ENCODE measurements at regions not wholly inside any gene's neighbourhood (a gene's known extent, or its start where the extent isn't known, plus 50 kb on each side); places are given as distances from the start of the nearest gene placed in this dataset.

GRCh38 chr3:153624310-153625030 is 462.4 kb downstream of the RAP2B start:
- Histone ChIP-seq H3K9me3 (ENCODE audit: control insufficient read depth in 3 of 3, low read length in 3 of 3) (no peaks in the 10 kb centered on the region), H3K27me3 (ENCODE audit: control insufficient read depth in 3 of 3, insufficient read depth in 3 of 3, low read length in 3 of 3) (no peaks in the 10 kb centered on the region), H3K36me3 (ENCODE audit: control insufficient read depth in 3 of 3, insufficient read depth in 3 of 3, low read length in 3 of 3) (no peaks in the 10 kb centered on the region), H3K9ac (ENCODE audit: low read depth in 1 of 3, low read length in 3 of 3) (no peak overlapping the region), H3K4me1 (ENCODE audit: control insufficient read depth in 3 of 3, insufficient read depth in 3 of 3, low read length in 3 of 3) (no peaks in the 10 kb centered on the region), H3K27ac (ENCODE audit: low read depth, low read length) (no peak overlapping the region), H3K4me3 (ENCODE audit: low read length in 3 of 3) (no peak overlapping the region)

DNA sequence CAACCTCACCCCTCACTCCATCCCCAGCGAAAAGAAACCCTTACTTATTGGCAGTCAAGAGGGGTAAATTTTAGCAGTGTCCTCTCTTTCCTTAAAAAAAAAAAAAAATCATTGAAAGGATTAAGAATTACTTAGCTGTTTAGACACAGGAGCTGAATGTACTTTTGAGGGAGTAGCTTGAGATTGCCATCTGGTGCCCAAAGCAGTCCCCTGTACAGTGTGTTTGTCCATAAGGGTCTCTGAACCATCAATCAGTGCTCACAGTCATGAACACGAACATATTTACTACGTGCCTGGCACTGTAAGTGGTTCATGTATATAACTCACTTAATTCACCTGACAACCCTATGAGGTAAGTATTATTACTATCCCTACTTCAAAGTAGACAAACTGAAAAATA is 463.5 kb downstream of the RAP2B start:
- H3K9me3 ChIP-seq (ENCODE audit: control insufficient read depth in 3 of 3, low read length in 3 of 3), result no peaks in the 10 kb centered on the region
- H3K27me3 ChIP-seq (ENCODE audit: control insufficient read depth in 3 of 3, insufficient read depth in 3 of 3, low read length in 3 of 3), result no peaks in the 10 kb centered on the region
- H3K9ac ChIP-seq (ENCODE audit: low read depth in 1 of 3, low read length in 3 of 3), result no peak overlapping the region
- no peaks in the 10 kb centered on the region for H3K4me1 ChIP-seq (ENCODE audit: control insufficient read depth in 3 of 3, insufficient read depth in 3 of 3, low read length in 3 of 3)
- no peak overlapping the region for H3K4me3 ChIP-seq (ENCODE audit: low read length in 3 of 3)
- no peaks in the 10 kb centered on the region for H3K36me3 ChIP-seq (ENCODE audit: control insufficient read depth in 3 of 3, insufficient read depth in 3 of 3, low read length in 3 of 3)
- no peak overlapping the region for H3K27ac ChIP-seq (ENCODE audit: low read depth, low read length)

DNA sequence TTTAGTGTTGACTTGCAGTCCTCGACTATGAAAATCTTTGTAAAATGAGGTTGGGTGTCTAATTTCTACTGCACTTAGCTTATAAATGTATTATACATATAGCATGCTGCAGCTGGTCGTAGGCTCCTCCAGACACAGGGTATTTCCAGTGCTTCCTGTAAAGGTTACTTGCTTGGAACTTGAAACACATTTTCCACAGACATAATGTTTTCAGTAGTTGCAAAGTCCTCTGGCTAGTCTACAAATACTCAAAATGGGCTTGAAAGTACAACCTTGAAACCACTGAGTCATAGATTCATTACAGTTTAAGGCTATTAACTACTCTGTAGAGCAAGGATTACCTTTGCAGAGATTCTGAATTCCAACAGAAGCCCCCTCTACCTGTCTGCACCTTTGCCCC is 464.1 kb downstream of the RAP2B start:
- H3K27ac ChIP-seq (ENCODE audit: low read depth, low read length), result no peak overlapping the region
- H3K9ac ChIP-seq (ENCODE audit: low read depth in 1 of 3, low read length in 3 of 3), result no peak overlapping the region
- H3K36me3 ChIP-seq (ENCODE audit: control insufficient read depth in 3 of 3, insufficient read depth in 3 of 3, low read length in 3 of 3), result no peaks in the 10 kb centered on the region
- H3K4me1 ChIP-seq (ENCODE audit: control insufficient read depth in 3 of 3, insufficient read depth in 3 of 3, low read length in 3 of 3), result no peaks in the 10 kb centered on the region
- H3K4me3 ChIP-seq (ENCODE audit: low read length in 3 of 3), result no peak overlapping the region
- no peaks in the 10 kb centered on the region for H3K27me3 ChIP-seq (ENCODE audit: control insufficient read depth in 3 of 3, insufficient read depth in 3 of 3, low read length in 3 of 3)
- H3K9me3 ChIP-seq (ENCODE audit: control insufficient read depth in 3 of 3, low read length in 3 of 3), result no peaks in the 10 kb centered on the region

DNA sequence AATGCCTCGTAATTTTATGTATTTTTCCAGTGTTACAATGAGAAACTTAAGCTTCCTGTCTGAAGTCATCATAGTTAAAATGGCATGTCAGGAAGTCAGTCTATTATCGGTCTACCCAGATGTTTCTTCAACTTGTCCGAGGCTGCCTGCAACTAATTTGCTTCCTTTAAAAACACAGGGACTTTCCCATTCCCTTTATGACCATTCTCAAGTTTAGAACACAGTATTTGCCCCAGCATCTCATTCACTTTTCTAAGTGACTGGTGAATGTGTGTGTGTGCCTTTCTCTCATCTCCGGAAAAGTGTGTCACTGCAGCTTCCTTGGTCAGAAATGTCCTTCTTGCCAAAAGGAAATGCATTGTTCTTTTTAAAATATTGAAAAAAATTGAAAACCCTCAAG is 466.6 kb downstream of the RAP2B start:
- H3K27me3 ChIP-seq (ENCODE audit: control insufficient read depth in 3 of 3, insufficient read depth in 3 of 3, low read length in 3 of 3), result no peaks in the 10 kb centered on the region
- no peaks in the 10 kb centered on the region for H3K36me3 ChIP-seq (ENCODE audit: control insufficient read depth in 3 of 3, insufficient read depth in 3 of 3, low read length in 3 of 3)
- H3K9me3 ChIP-seq (ENCODE audit: control insufficient read depth in 3 of 3, low read length in 3 of 3), result no peaks in the 10 kb centered on the region
- H3K27ac ChIP-seq (ENCODE audit: low read depth, low read length), result no peak overlapping the region
- no peak overlapping the region for H3K9ac ChIP-seq (ENCODE audit: low read depth in 1 of 3, low read length in 3 of 3)
- H3K4me1 ChIP-seq (ENCODE audit: control insufficient read depth in 3 of 3, insufficient read depth in 3 of 3, low read length in 3 of 3), result no peaks in the 10 kb centered on the region
- no peak overlapping the region for H3K4me3 ChIP-seq (ENCODE audit: low read length in 3 of 3)

GRCh38 chr3:153629148-153629547 is 467.1 kb downstream of the RAP2B start:
- no peak overlapping the region for H3K4me3 ChIP-seq (ENCODE audit: low read length in 3 of 3)
- no peaks in the 10 kb centered on the region for H3K4me1 ChIP-seq (ENCODE audit: control insufficient read depth in 3 of 3, insufficient read depth in 3 of 3, low read length in 3 of 3)
- H3K9me3 ChIP-seq (ENCODE audit: control insufficient read depth in 3 of 3, low read length in 3 of 3), result no peaks in the 10 kb centered on the region
- H3K9ac ChIP-seq (ENCODE audit: low read depth in 1 of 3, low read length in 3 of 3), result no peak overlapping the region
- no peaks in the 10 kb centered on the region for H3K27me3 ChIP-seq (ENCODE audit: control insufficient read depth in 3 of 3, insufficient read depth in 3 of 3, low read length in 3 of 3)
- H3K36me3 ChIP-seq (ENCODE audit: control insufficient read depth in 3 of 3, insufficient read depth in 3 of 3, low read length in 3 of 3), result no peaks in the 10 kb centered on the region
- no peak overlapping the region for H3K27ac ChIP-seq (ENCODE audit: low read depth, low read length)

GRCh38 chr3:153631102-153631501 is 469.1 kb downstream of the RAP2B start:
- no peaks in the 10 kb centered on the region for H3K9me3 ChIP-seq (ENCODE audit: control insufficient read depth in 3 of 3, low read length in 3 of 3)
- no peak overlapping the region for H3K9ac ChIP-seq (ENCODE audit: low read depth in 1 of 3, low read length in 3 of 3)
- no peaks in the 10 kb centered on the region for H3K4me1 ChIP-seq (ENCODE audit: control insufficient read depth in 3 of 3, insufficient read depth in 3 of 3, low read length in 3 of 3)
- H3K36me3 ChIP-seq (ENCODE audit: control insufficient read depth in 3 of 3, insufficient read depth in 3 of 3, low read length in 3 of 3), result no peaks in the 10 kb centered on the region
- H3K27me3 ChIP-seq (ENCODE audit: control insufficient read depth in 3 of 3, insufficient read depth in 3 of 3, low read length in 3 of 3), result no peaks in the 10 kb centered on the region
- no peak overlapping the region for H3K27ac ChIP-seq (ENCODE audit: low read depth, low read length)
- no peak overlapping the region for H3K4me3 ChIP-seq (ENCODE audit: low read length in 3 of 3)

DNA sequence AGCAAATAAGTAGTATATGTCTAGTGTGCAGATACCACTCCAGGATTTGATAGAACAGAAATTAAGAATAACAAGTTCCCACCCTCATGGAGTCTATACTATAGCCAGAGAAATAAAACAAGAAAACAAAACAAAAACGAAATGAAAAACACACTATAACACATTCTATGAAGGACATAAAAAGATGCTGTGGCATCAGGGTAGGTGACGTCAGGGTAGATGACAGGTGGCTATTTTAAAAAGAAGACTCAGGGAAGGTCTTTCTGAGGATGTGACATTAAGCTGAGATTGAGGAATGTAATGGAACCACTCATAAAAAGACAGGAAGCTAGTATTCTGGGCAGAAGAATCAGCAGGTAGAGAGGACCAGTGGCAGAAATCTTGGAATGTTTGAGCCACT is 469.6 kb downstream of the RAP2B start:
- H3K9me3 ChIP-seq (ENCODE audit: control insufficient read depth in 3 of 3, low read length in 3 of 3), result no peaks in the 10 kb centered on the region
- H3K4me3 ChIP-seq (ENCODE audit: low read length in 3 of 3), result no peak overlapping the region
- no peaks in the 10 kb centered on the region for H3K36me3 ChIP-seq (ENCODE audit: control insufficient read depth in 3 of 3, insufficient read depth in 3 of 3, low read length in 3 of 3)
- no peaks in the 10 kb centered on the region for H3K4me1 ChIP-seq (ENCODE audit: control insufficient read depth in 3 of 3, insufficient read depth in 3 of 3, low read length in 3 of 3)
- no peak overlapping the region for H3K27ac ChIP-seq (ENCODE audit: low read depth, low read length)
- H3K9ac ChIP-seq (ENCODE audit: low read depth in 1 of 3, low read length in 3 of 3), result no peak overlapping the region
- H3K27me3 ChIP-seq (ENCODE audit: control insufficient read depth in 3 of 3, insufficient read depth in 3 of 3, low read length in 3 of 3), result no peaks in the 10 kb centered on the region

- no peaks in the 10 kb centered on the region for H3K36me3 ChIP-seq (ENCODE audit: control insufficient read depth in 3 of 3, insufficient read depth in 3 of 3, low read length in 3 of 3)
- H3K9me3 ChIP-seq (ENCODE audit: control insufficient read depth in 3 of 3, low read length in 3 of 3), result no peaks in the 10 kb centered on the region
- no peak overlapping the region for H3K27ac ChIP-seq (ENCODE audit: low read depth, low read length)
- no peak overlapping the region for H3K4me3 ChIP-seq (ENCODE audit: low read length in 3 of 3)
- no peaks in the 10 kb centered on the region for H3K27me3 ChIP-seq (ENCODE audit: control insufficient read depth in 3 of 3, insufficient read depth in 3 of 3, low read length in 3 of 3)
- no peak overlapping the region for H3K9ac ChIP-seq (ENCODE audit: low read depth in 1 of 3, low read length in 3 of 3)
- no peaks in the 10 kb centered on the region for H3K4me1 ChIP-seq (ENCODE audit: control insufficient read depth in 3 of 3, insufficient read depth in 3 of 3, low read length in 3 of 3)
These were observed 471.4 kb downstream of the RAP2B start for GRCh38 chr3:153633407-153633806.

DNA sequence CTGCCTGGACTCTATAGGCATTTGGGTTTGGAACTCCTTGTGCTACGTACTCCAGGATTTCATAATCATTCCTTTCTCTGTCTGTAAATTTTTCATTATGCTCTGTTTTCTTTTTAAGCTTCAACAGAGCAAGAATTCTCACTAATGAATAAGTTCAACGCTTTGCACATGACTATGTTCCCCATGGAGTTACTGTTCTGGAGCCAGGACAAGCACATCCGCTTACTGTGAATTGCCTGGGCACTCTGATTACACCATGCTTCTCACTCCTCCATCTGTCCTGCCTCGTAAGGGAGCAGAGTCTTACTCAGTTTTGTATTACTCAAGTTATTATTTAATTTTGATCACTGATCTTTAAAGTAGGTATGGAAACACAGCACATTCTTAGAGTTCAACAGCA is 472.7 kb downstream of the RAP2B start:
- Histone ChIP-seq H3K9ac (ENCODE audit: low read depth in 1 of 3, low read length in 3 of 3) (no peak overlapping the region), H3K27me3 (ENCODE audit: control insufficient read depth in 3 of 3, insufficient read depth in 3 of 3, low read length in 3 of 3) (no peaks in the 10 kb centered on the region), H3K4me3 (ENCODE audit: low read length in 3 of 3) (no peak overlapping the region), H3K4me1 (ENCODE audit: control insufficient read depth in 3 of 3, insufficient read depth in 3 of 3, low read length in 3 of 3) (no peaks in the 10 kb centered on the region), H3K36me3 (ENCODE audit: control insufficient read depth in 3 of 3, insufficient read depth in 3 of 3, low read length in 3 of 3) (no peaks in the 10 kb centered on the region), H3K27ac (ENCODE audit: low read depth, low read length) (no peak overlapping the region), H3K9me3 (ENCODE audit: control insufficient read depth in 3 of 3, low read length in 3 of 3) (no peaks in the 10 kb centered on the region)

DNA sequence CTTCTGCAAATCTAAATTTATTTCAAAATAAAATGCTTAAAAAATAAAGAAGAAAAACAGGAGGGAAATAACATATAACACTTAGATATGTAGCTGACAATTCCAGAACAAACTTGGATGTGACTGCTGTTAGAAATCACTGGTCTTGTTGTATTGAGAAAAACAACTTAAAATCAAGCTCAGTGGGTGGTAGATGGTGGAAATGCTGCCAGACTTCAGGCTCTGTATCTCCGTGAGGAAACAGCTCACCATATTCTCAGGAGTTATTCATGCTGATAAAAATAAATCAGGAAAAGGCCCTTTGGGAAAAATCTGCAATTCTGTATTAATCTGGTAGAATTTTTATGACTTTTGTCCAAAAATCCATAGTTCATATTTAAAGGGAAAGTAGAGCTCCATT is 477.6 kb downstream of the RAP2B start:
- Histone ChIP-seq H3K4me1 (ENCODE audit: control insufficient read depth in 3 of 3, insufficient read depth in 3 of 3, low read length in 3 of 3) (no peaks in the 10 kb centered on the region), H3K27me3 (ENCODE audit: control insufficient read depth in 3 of 3, insufficient read depth in 3 of 3, low read length in 3 of 3) (no peaks in the 10 kb centered on the region), H3K9ac (ENCODE audit: low read depth in 1 of 3, low read length in 3 of 3) (no peak overlapping the region), H3K4me3 (ENCODE audit: low read length in 3 of 3) (no peak overlapping the region), H3K36me3 (ENCODE audit: control insufficient read depth in 3 of 3, insufficient read depth in 3 of 3, low read length in 3 of 3) (no peaks in the 10 kb centered on the region), H3K27ac (ENCODE audit: low read depth, low read length) (no peak overlapping the region), H3K9me3 (ENCODE audit: control insufficient read depth in 3 of 3, low read length in 3 of 3) (no peaks in the 10 kb centered on the region)
